LNCaP clone FGC (cell line): ENCODE measurements at regions not wholly inside any gene's neighbourhood (a gene's known extent, or its start where the extent isn't known, plus 50 kb on each side); places are given as distances from the start of the nearest gene placed in this dataset.

ENCODE experiments used
- DNase-seq: peaks from one replicate; pipeline ENCODE4 v3.0.0-alpha.2; 2011; ENCODE audit warnings: low read depth
- H3K4me3 ChIP-seq: 2 replicates; pipeline ENCODE4 v1.5.1; 2011; ENCODE audit warnings: mild to moderate bottlenecking, low read depth, low read length, control low read depth
- CTCF ChIP-seq: IDR thresholded peaks from 2 replicates; pipeline ENCODE4 v1.5.1; 2012; ENCODE audit warnings: mild to moderate bottlenecking; ENCODE audit not compliant: control insufficient read depth, insufficient read depth; ENCODE audit errors: extremely low read depth

- TF ChIP-seq CTCF, result no peak
- H3K4me3 ChIP-seq, result no peak overlapping the region
- no peak for DNase-seq
Measured at GRCh38 chr18:39779926-39780325, 2175.1 kb upstream of the PIK3C3 start.

- TF ChIP-seq CTCF, result no peak
- H3K4me3 ChIP-seq, result no peak overlapping the region
- DNase-seq, result no peak
Measured at GRCh38 chr18:39776766-39777165, 2178.3 kb upstream of the PIK3C3 start.

- DNase-seq, result no peak
- no peak for TF ChIP-seq CTCF
- H3K4me3 ChIP-seq, result no peak overlapping the region
Measured at GRCh38 chr18:39774957-39775598, 2180.0 kb upstream of the PIK3C3 start.

- TF ChIP-seq CTCF, result no peak
- no peak overlapping the region for H3K4me3 ChIP-seq
- DNase-seq, result no peak
Measured at GRCh38 chr18:39773646-39774045, 2181.4 kb upstream of the PIK3C3 start.

- no peak overlapping the region for H3K4me3 ChIP-seq
- DNase-seq, result no peak
- no peak for TF ChIP-seq CTCF
Measured at GRCh38 chr18:39772155-39772919, 2182.7 kb upstream of the PIK3C3 start.

- TF ChIP-seq CTCF, result no peak
- no peak for DNase-seq
- H3K4me3 ChIP-seq, result no peak overlapping the region
Measured at GRCh38 chr18:39770399-39770798, 2184.6 kb upstream of the PIK3C3 start.
